ENCODE measurements at regions not wholly inside any gene's neighbourhood (a gene's known extent, or its start where the extent isn't known, plus 50 kb on each side); places are given as distances from the start of the nearest gene placed in this dataset.

DNA sequence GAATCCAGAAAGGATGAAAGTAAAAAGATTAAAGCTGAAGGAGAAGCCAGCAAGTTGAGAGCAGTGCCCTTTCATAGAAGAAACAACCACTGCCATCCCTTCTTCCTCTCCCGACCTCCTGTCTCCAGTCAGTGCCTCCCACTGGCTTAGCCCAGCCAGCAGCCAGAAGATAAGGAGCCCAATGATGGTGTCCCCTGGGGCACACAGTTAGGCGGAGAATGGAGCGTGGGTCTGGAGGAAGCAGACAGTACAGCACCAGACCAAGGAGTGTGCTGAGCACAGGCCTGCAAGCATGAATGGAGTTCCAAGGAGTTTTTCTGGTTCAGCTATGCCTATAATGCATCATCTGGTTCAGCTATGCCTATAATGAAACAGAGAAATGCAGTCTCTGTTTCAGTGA is 54.3 kb upstream of the TNRC6B start:
- TF ChIP-seq, protein P1, sequence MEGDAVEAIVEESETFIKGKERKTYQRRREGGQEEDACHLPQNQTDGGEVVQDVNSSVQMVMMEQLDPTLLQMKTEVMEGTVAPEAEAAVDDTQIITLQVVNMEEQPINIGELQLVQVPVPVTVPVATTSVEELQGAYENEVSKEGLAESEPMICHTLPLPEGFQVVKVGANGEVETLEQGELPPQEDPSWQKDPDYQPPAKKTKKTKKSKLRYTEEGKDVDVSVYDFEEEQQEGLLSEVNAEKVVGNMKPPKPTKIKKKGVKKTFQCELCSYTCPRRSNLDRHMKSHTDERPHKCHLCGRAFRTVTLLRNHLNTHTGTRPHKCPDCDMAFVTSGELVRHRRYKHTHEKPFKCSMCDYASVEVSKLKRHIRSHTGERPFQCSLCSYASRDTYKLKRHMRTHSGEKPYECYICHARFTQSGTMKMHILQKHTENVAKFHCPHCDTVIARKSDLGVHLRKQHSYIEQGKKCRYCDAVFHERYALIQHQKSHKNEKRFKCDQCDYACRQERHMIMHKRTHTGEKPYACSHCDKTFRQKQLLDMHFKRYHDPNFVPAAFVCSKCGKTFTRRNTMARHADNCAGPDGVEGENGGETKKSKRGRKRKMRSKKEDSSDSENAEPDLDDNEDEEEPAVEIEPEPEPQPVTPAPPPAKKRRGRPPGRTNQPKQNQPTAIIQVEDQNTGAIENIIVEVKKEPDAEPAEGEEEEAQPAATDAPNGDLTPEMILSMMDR (conservative IDR thresholded peaks at IDR 0.05; ENCODE audit: low read length), result no peak
- no peak for TF ChIP-seq EZH2phosphoT487 (IDR thresholded peaks at IDR 0.05; ENCODE audit: borderline replicate concordance)

Measured in Loucy (cell line).